TTC549 (cell line): ENCODE measurements at regions not wholly inside any gene's neighbourhood (a gene's known extent, or its start where the extent isn't known, plus 50 kb on each side); places are given as distances from the start of the nearest gene placed in this dataset.
"Not testable (repeated sequence)": the region's sequence is repeated elsewhere in the genome, so short reads cannot be mapped to it uniquely, and the experiment has no call there.

Source experiments
- FAIRE-seq: peaks from 2 replicates; lab custom pipeline; 2012; peaks lifted over from hg19 to GRCh38; lab: Jason Lieb, UNC

DNA sequence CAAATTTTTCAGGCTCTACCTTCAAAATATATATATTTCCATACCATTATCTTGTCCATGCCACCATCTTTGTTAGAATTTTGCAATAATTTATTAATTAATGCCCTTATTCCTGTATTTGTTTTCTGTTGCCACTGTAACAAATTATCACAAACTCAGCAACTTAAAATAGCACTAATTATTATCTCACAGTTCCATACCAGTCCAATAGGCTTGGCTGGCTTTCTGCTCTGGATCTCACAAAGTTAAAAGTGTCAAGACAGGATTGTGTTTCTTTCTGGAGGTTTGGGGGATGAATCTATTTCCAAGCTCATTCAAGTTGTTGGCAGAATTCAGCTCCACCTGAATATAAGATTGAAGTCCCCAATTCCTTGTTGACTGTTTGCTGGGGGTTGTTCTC is 58.6 kb upstream of the SLC38A4 start:
- FAIRE-seq, result no peak

- FAIRE-seq, result no peak
Observed at GRCh38 chr12:46886541-46887041, 60.8 kb upstream of the SLC38A4 start.

- FAIRE-seq, result no peak
Observed at GRCh38 chr12:46887870-46888269, 62.1 kb upstream of the SLC38A4 start.

DNA sequence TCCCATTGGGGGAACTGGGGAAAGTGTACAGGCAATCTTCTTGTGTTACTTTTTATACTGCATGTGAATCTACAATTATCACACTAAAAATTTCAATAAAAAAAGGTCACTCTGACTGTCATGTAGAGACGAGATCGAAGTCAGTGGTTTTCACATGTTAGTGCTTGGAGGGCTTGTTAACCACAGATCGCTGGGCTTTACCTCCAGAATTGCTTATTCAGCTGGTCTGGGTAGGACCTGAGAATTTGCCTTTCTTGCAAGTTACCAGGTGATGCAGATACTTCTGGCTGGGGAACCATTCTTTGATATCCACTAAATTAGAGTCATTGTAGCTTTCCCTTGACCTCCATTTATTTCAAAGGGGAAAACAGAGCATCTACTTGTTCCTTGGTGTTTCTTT is 62.8 kb upstream of the SLC38A4 start:
- no peak for FAIRE-seq

DNA sequence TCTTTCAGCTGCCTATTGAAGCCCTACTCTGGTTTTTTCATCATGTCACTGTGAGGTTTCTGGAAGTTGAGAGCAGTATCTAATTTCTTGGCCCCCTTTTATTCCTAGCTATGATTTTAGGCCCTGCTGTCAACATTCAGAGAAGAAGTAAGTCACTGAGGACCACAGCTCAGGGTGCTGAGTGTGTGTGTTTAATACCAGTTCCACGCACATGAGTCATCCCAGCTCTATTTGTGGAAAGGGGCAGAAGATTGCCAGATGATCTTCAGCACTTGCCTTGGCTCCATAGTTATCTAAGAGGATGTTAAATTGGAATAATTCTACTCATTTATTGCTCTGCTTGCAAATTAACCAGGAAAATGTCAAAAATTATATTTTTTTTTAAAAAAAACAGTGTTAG is 65.5 kb upstream of the SLC38A4 start:
- no peak for FAIRE-seq

DNA sequence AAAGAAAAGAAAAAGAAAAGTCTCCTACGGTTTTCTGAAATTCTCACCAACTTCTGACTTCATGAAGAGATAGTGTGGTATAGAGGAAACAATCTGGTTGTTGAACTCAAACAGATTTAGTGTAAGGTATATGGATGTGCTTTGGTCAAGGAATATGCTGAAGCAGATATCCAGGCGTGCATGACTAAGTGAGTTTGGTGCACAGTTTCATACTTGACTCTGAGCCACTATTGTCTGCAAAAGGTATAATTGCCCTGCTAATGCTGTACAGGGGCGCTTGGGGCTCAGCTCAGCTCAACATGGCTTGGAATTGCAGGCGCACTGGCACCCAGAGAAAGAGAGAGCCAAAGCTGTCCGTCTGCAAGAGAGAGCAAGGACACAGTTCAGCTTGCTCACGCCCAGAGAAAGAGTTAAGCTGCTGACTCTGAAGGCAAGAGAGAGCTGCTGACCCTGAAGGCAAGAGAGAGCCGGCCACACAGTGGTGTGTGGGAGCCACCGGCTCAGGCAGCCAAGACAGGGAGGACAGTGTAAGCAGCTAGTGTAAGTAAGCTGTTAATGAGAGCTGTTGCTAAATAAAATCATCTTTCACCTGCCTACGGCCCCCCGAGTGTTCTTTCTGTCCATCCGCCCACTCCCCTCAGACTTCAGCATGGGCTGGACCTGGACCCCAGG is 66.4 kb upstream of the SLC38A4 start:
- FAIRE-seq, result no peak

DNA sequence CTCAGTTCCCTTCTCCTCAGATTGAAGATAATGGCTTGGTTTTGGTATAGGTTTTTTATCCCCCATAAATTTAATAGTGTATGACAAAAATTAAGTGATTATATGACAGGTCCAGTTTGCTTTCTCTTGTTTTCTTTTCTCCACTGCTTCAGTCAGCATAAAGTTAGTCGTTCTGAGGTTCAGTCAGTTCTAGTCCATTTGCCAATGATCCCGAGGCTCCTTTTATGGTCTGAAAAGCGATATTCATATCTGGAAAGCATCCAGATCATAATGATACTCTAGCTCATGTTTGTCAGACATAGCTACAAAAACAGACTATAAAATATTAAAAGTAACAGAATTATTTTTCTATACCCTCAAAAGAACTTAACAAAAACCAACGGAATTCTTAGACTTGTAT is 67.1 kb upstream of the SLC38A4 start:
- no peak for FAIRE-seq

DNA sequence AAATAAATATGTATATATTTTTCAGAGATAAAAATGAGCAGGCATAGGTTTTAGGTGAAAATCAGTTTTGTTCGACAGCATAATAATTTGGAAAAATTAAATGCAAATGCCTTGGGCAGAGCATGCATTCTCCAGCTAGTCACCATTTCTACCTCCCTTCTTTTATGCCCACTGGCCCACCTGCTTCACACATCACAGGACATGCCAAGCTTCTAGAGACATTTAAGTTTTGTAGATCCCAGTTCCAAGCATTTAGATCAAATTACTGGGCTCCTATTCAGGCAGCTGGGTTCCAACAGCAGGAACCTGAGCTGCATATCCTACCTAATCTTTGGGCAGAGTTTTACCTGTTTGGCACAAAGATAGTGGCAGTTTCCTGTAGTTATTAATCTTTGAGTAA is 67.6 kb upstream of the SLC38A4 start:
- no peak for FAIRE-seq

- no peak for FAIRE-seq
Observed at GRCh38 chr12:46895726-46896125, 69.9 kb upstream of the SLC38A4 start.

DNA sequence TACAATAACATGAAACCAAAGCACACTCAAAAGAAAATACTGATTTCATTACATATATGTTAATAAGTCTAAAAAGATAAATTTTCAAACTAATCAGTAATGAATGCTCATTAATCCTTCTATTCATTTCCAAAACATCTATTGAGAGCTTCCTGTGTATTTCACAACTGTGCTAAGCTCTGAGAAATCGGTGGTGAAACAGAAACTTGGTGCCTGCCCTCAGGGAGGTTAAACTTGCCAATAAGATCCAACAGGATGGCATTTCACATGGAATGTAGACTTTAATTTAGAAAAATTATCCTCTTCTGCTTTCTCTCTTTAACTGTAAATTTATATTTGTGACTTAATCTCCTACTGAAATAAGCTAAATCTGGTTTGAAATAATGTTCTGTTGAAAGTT is 70.9 kb upstream of the SLC38A4 start:
- no peak for FAIRE-seq

GRCh38 chr12:46898152-46898931 is 72.5 kb upstream of the SLC38A4 start:
- FAIRE-seq, result no peak

DNA sequence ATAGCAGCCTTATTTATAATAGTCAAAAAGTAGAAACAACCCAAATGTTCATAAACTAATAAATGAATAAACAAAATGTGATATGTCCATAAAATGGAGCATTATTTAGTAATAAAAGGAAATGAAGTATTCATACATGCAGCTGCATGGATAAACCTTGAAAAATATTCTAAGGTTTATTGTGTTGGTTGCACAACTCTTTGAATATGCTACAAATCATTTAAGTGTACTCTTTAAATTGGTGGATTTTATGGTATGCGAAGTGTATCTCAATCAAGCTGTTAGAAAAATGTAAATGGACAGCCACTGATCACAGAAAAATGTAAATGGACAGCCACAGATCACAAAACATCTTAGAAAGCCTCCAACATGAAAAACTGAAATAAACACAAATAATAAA is 73.2 kb upstream of the SLC38A4 start:
- no peak for FAIRE-seq

DNA sequence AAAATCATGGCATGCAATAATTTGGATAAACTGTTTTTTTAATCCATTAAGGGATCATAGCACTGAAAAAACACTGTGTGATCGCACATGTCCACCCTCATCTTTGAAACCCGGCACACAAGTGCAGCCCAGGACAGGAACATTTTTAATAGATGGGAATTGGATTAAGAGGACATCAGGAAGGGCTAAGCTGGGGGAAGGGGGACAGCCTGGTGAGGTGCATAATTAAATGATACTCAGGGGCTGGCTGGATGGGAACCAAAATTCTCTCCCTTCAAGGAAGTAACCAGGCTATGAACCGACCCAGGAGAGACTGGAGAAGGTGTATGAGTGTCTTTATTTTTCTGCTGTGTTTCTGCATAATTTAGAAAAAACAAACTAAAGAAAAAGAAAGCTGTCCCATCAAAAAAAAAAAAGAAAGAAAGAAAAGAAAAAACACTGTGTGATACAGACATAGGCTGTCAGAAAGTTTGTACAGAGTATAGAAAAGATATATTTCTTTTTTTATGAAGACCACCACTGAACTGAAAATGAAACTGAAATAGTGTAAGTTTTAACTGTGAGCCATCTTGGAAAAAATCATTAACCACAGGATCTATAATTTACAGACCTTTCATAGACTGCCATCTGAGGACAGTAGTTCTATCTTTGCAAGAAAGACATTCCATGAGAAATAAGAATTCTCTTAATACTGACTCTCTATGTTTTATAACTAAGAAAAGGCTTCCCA is 75.1 kb upstream of the SLC38A4 start:
- no peak for FAIRE-seq

DNA sequence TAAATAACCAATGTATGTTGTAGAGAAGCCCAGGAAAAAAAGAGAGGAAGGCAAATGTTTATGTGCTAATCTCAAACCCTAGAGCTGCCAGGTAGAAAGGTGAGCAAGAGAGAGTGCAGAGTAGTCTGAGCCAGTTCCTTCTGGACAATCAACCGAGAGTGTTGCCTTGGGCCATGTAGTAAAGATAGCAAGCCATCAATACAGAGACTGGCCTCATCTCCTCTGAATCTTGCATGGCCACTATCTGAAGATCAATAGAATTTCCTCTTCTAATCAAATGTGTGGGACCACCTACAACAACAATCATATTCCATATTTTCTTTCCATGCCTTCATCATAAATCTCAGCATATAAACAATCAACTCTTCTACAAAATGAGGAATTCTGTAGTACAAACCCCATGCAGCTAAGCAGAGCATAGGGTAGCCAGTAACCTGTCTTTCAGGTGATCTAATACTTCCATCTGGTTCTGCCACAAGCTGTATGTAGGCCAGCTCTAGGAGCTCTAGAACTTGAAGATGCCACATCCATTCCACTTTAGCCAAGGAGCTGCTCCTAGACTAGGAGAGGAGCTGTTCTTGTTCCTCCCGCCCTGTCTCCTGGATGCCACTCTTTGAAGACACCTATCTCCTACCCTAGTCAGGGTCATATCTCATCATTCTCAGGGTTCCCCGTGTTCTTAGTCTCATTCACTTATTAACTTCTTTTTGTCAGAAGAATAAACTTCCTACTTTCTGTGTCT is 75.8 kb upstream of the SLC38A4 start:
- no peak for FAIRE-seq

DNA sequence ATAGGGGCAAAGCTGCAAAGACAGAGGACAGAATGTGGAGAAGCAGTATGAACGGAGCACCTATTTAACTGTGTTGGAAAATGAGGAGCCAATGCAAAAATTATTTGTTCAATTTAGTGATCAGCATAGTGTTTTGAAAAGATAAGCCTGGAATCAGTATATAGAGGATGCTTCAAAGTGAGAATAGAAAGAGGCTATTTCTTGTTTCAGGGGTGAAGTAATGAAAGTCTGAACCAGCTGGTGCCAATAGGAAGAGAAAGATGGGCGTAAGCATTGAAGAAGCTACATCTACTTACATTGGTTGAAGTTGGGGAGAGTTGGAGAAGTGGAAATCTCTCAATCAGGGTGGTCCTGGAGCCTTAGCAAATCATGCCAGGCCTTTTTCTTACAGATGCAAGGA is 77.3 kb upstream of the SLC38A4 start:
- no peak for FAIRE-seq

GRCh38 chr12:46904406-46905238 is 78.8 kb upstream of the SLC38A4 start:
- no peak for FAIRE-seq

DNA sequence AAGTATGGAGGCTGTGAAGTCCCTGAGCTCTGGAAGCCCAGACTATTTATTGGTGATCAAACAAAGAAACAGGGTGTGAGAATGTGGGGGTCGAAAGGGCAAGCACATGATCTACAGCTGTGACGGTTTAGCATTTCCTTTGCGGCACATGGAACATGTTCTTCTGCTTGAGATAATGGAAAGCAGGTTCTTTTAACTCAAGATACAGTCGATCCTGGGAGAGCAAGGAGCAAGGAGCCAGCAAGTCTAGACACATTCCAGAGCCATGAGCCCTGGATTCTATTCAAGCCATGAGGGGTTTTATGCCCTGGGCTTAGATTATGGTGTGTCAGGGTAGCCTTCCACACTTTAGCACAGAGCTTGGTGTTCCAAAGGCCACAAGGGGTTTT is 79.4 kb upstream of the SLC38A4 start:
- not testable (repeated sequence) for FAIRE-seq

DNA sequence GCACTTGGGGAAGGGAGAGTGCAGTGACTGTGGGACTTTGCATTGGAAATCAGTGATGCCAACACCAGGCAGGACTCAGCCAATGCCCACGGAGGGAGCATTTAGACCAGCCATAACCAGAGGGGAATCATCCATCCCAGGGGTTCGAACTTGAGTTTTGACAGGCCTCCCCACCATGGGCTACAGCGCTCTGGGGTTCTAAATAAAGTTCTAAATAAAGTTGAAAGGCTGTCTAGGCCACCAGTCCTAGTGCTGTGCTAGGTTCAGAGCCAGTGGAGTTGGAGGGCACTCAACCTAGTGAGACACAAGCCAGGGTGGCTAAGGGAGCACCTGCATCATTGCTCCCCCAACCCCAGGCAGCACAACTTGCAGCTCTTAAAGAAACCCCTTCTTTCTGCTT is 82.0 kb upstream of the SLC38A4 start:
- FAIRE-seq, result no peak

GRCh38 chr12:46908236-46908935 is 82.6 kb upstream of the SLC38A4 start:
- FAIRE-seq, result no peak

DNA sequence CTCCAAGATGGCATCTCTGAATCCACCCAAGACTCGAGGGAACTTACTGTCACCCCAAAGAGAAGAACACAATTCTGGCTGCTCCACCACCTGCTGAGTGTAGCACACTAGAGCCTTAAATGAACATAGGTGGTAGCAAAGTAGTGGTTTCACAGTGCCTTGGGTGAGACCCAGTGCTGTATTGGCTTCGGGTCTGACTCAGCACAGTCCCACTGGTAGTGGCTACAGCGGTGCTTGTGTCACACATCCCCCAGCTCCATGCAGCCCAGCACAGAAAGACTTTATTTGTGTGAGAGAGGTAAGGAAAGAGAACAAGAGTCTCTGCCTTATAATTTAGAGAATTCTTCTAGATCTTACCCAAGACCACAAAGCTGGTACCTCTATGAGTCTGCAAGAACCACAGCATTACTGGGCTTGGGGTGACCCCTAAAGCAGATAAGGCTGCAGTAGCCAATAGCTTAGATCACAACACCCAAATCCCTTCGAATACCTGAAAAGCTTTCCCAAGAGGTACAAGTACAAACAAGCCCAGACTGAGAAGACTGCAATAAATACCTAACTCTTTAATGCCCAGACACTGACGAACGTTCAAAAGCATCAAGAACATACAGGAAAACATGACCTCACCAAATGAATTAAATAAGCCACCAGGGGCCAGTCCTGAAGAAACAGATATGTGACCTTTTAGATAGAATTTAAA is 83.3 kb upstream of the SLC38A4 start:
- FAIRE-seq, result no peak
